Choroid plexus epithelial cell (primary cell): ENCODE measurements at regions not wholly inside any gene's neighbourhood (a gene's known extent, or its start where the extent isn't known, plus 50 kb on each side); places are given as distances from the start of the nearest gene placed in this dataset.
"Not testable (repeated sequence)": the region's sequence is repeated elsewhere in the genome, so short reads cannot be mapped to it uniquely, and the experiment has no call there.

Experiments used
- DNase-seq: peaks from one replicate; pipeline ENCODE4 v3.0.0-alpha.2; 2010; ENCODE audit warnings: low read depth
- H3K4me3 ChIP-seq: 2 replicates; pipeline ENCODE4 v1.5.1; 2011; ENCODE audit warnings: low read depth, mild to moderate bottlenecking, control low read depth, low read length, moderate library complexity
- CTCF ChIP-seq: conservative IDR thresholded peaks from 2 replicates; pipeline ENCODE4 v1.5.1; 2011; ENCODE audit warnings: low read depth, mild to moderate bottlenecking, control low read depth, inconsistent platforms, low read length, moderate library complexity

- no peak for TF ChIP-seq CTCF
- no peak overlapping the region for H3K4me3 ChIP-seq
- DNase-seq: peak; percentile 77
Measured at GRCh38 chr13:83153848-83154247, 728.4 kb downstream of the SLITRK1 start.

- peak; percentile 50 for DNase-seq
- H3K4me3 ChIP-seq: no peak overlapping the region
- TF ChIP-seq CTCF: no peak
Measured at GRCh38 chr13:83151308-83151660, 731.0 kb downstream of the SLITRK1 start.

GRCh38 chr13:83150616-83151307 is 731.5 kb downstream of the SLITRK1 start:
- DNase-seq: peak; percentile 39
- H3K4me3 ChIP-seq: no peak overlapping the region
- peak; percentile 36 for TF ChIP-seq CTCF

- TF ChIP-seq CTCF: no peak
- no peak overlapping the region for H3K4me3 ChIP-seq
- DNase-seq: no peak
Measured at GRCh38 chr13:83136660-83137059, 745.6 kb downstream of the SLITRK1 start.

- DNase-seq: no peak
- no peak for TF ChIP-seq CTCF
- no peak overlapping the region for H3K4me3 ChIP-seq
Measured at GRCh38 chr13:83125791-83126190, 756.5 kb downstream of the SLITRK1 start.

- H3K4me3 ChIP-seq: no peak overlapping the region
- no peak for DNase-seq
- TF ChIP-seq CTCF: no peak
Measured at GRCh38 chr13:83121896-83122295, 760.4 kb downstream of the SLITRK1 start.

- no peak for DNase-seq
- no peak overlapping the region for H3K4me3 ChIP-seq
- no peak for TF ChIP-seq CTCF
Measured at GRCh38 chr13:83117046-83117445, 765.2 kb downstream of the SLITRK1 start.

- not testable (repeated sequence) for H3K4me3 ChIP-seq, DNase-seq
Measured at GRCh38 chr13:83101574-83102247, 780.6 kb downstream of the SLITRK1 start.
